Liver (tissue), 8 donors: ENCODE measurements at regions not wholly inside any gene's neighbourhood (a gene's known extent, or its start where the extent isn't known, plus 50 kb on each side); places are given as distances from the start of the nearest gene placed in this dataset.

Source experiments
- DNase-seq: peaks from one replicate; pipeline ENCODE4 v3.0.0-alpha.2; 2017; ENCODE audit warnings: low spot score
- H3K27ac ChIP-seq, 2 donors: one replicate each; pipeline ENCODE4 v1.7.0; 2013; ENCODE audit warnings: inconsistent platforms in 2 of 2, low read length in 2 of 2, control low read depth in 1 of 2, low read depth in 1 of 2, mild to moderate bottlenecking in 1 of 2
- H3K27me3 ChIP-seq, 4 donors: one replicate each; pipeline versions ENCODE4 v1.6.1 to v1.7.0; 2013; ENCODE audit warnings: low read length in 3 of 4, inconsistent platforms in 1 of 4, mild to moderate bottlenecking in 1 of 4, moderate library complexity in 1 of 4; ENCODE audit not compliant: control insufficient read depth in 4 of 4, insufficient read depth in 4 of 4
- H3K36me3 ChIP-seq, 4 donors: one replicate each; pipeline versions ENCODE4 v1.6.1 to v1.7.0; 2013; ENCODE audit warnings: low read length in 3 of 4, mild to moderate bottlenecking in 3 of 4, low read depth in 1 of 4, moderate library complexity in 1 of 4; ENCODE audit not compliant: control insufficient read depth in 4 of 4, insufficient read depth in 3 of 4
- H3K4me1 ChIP-seq, 4 donors: one replicate each; pipeline versions ENCODE4 v1.6.1 to v1.7.0; 2013; ENCODE audit warnings: low read length in 3 of 4, mild to moderate bottlenecking in 3 of 4, moderate library complexity in 1 of 4; ENCODE audit not compliant: control insufficient read depth in 4 of 4, insufficient read depth in 4 of 4
- H3K4me3 ChIP-seq, 3 donors: one replicate each; pipeline versions ENCODE4 v1.6.1 to v1.7.0; 2013; ENCODE audit warnings: low read length in 3 of 3, control low read depth in 1 of 3, low read depth in 1 of 3, mild to moderate bottlenecking in 1 of 3
- H3K9ac ChIP-seq, 2 donors: one replicate each; pipeline ENCODE4 v1.7.0; 2013; ENCODE audit warnings: low read length in 2 of 2, mild to moderate bottlenecking in 2 of 2, moderate library complexity in 2 of 2, control low read depth in 1 of 2, low read depth in 1 of 2
- H3K9me3 ChIP-seq, 4 donors: one replicate each; pipeline versions ENCODE4 v1.6.1 to v1.7.0; 2013; ENCODE audit warnings: low read length in 3 of 4; ENCODE audit not compliant: control insufficient read depth in 4 of 4
- ATF3 ChIP-seq: IDR thresholded peaks from 2 replicates; pipeline ENCODE4 v1.6.1; 2016; ENCODE audit warnings: antibody characterized with exemption
- EGR1 ChIP-seq, 2 donors: IDR thresholded peaks; 2 replicates each; pipeline ENCODE4 v1.6.1; 2016 to 2018; ENCODE audit warnings: antibody characterized with exemption in 2 of 2, low read depth in 2 of 2
- FOXA1 ChIP-seq: IDR thresholded peaks from 2 replicates; pipeline ENCODE4 v1.6.1; 2016; ENCODE audit warnings: antibody characterized with exemption
- FOXA2 ChIP-seq: IDR thresholded peaks from 2 replicates; pipeline ENCODE4 v1.6.1; 2016; ENCODE audit warnings: antibody characterized with exemption
- GABPA ChIP-seq, 2 donors: IDR thresholded peaks in 1 of 2; conservative IDR thresholded peaks in 1 of 2; 2 replicates each; pipeline ENCODE4 v1.6.1; 2016; ENCODE audit warnings: antibody characterized with exemption in 2 of 2, mild to moderate bottlenecking in 1 of 2, moderate library complexity in 1 of 2
- HNF4A ChIP-seq, 2 donors: conservative IDR thresholded peaks; 2 replicates each; pipeline ENCODE4 v1.6.1; 2016; ENCODE audit warnings: antibody characterized with exemption in 2 of 2, mild to moderate bottlenecking in 2 of 2
- HNF4G ChIP-seq: IDR thresholded peaks from 2 replicates; pipeline ENCODE4 v1.6.1; 2016; ENCODE audit warnings: antibody characterized with exemption
- JUND ChIP-seq, 2 donors: IDR thresholded peaks; 2 replicates each; pipeline ENCODE4 v1.6.1; 2016; ENCODE audit warnings: antibody characterized with exemption in 2 of 2
- MAX ChIP-seq: IDR thresholded peaks from 2 replicates; pipeline ENCODE4 v1.6.1; 2016; ENCODE audit warnings: antibody characterized with exemption
- NR2F2 ChIP-seq: IDR thresholded peaks from 2 replicates; pipeline ENCODE4 v1.6.1; 2016; ENCODE audit warnings: antibody characterized with exemption
- RAD21 ChIP-seq, 2 donors: IDR thresholded peaks; 2 replicates each; pipeline ENCODE4 v1.6.1; 2016; ENCODE audit warnings: antibody characterized with exemption in 2 of 2, mild to moderate bottlenecking in 2 of 2
- RXRA ChIP-seq, 2 donors: IDR thresholded peaks; 2 replicates each; pipeline ENCODE4 v1.6.1; 2017 to 2018; ENCODE audit warnings: antibody characterized with exemption in 2 of 2, mild to moderate bottlenecking in 1 of 2
- SP1 ChIP-seq: IDR thresholded peaks from 2 replicates; pipeline ENCODE4 v1.6.1; 2018; ENCODE audit warnings: antibody characterized with exemption, mild to moderate bottlenecking
- TAF1 ChIP-seq: conservative IDR thresholded peaks from 2 replicates; pipeline ENCODE4 v1.6.1; 2016; ENCODE audit warnings: antibody characterized with exemption, mild to moderate bottlenecking
- YY1 ChIP-seq: IDR thresholded peaks from 2 replicates; pipeline ENCODE4 v1.6.1; 2016; ENCODE audit warnings: antibody characterized with exemption, mild to moderate bottlenecking
- WGBS: extraction: QIAGEN DNeasy Blood & Tissue Kit; methylation state at CpG from one replicate; pipeline ENCODE4 v1.1.7; 2013; 5-methylcytosine and 5-hydroxymethylcytosine counted together
- TF ChIP-seq, protein P1 (sequence below): IDR thresholded peaks from 2 replicates; pipeline ENCODE4 v1.6.1; 2016; ENCODE audit warnings: antibody characterized with exemption
- TF ChIP-seq, protein P2 (sequence below): fragments of 150-350 bp; IDR thresholded peaks from 2 replicates; pipeline ENCODE4 v1.5.1; 2017; ENCODE audit warnings: improper control_type of control experiment, low read depth, low read length; ENCODE audit not compliant: missing input control
- TF ChIP-seq, protein P3 (sequence below): IDR thresholded peaks from 2 replicates; pipeline ENCODE4 v1.6.1; 2016; ENCODE audit warnings: antibody characterized with exemption, mild to moderate bottlenecking
- donor health status: healthy.
- donor health status: healthy.
- donor health status: healthy.
- donor health status: healthy.
- donor health status: healthy.

GRCh38 chr4:186789651-186790050, 66.0 kb upstream of the FAT1 start:
- no peak overlapping the region for H3K4me3 ChIP-seq
- H3K9ac ChIP-seq = no peak overlapping the region
- no peaks in the 10 kb centered on the region for H3K27me3 ChIP-seq
- no peak overlapping the region for H3K27ac ChIP-seq
- WGBS = 93% methylated on average over 3 of the region's 3 CpGs
- H3K36me3 ChIP-seq = no peaks in the 10 kb centered on the region
- no peak for DNase-seq
- no peaks in the 10 kb centered on the region for H3K9me3 ChIP-seq
- H3K4me1 ChIP-seq = peaks cover 0 to 6% (median 3%) of the 10 kb centered on the region in 4 donors
- TF ChIP-seq RAD21 (IDR thresholded peaks at IDR 0.05) (no peak), FOXA1 (no peak), SP1 (no peak), FOXA2 (no peak), MAX (no peak), RXRA (IDR thresholded peaks at IDR 0.05) (no peak), EGR1 (IDR thresholded peaks at IDR 0.05; ENCODE audit: low read depth in 2 of 2) (no peak)
- TF ChIP-seq, protein P1, sequence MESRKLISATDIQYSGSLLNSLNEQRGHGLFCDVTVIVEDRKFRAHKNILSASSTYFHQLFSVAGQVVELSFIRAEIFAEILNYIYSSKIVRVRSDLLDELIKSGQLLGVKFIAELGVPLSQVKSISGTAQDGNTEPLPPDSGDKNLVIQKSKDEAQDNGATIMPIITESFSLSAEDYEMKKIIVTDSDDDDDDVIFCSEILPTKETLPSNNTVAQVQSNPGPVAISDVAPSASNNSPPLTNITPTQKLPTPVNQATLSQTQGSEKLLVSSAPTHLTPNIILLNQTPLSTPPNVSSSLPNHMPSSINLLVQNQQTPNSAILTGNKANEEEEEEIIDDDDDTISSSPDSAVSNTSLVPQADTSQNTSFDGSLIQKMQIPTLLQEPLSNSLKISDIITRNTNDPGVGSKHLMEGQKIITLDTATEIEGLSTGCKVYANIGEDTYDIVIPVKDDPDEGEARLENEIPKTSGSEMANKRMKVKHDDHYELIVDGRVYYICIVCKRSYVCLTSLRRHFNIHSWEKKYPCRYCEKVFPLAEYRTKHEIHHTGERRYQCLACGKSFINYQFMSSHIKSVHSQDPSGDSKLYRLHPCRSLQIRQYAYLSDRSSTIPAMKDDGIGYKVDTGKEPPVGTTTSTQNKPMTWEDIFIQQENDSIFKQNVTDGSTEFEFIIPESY = no peak
- TF ChIP-seq, protein P2, sequence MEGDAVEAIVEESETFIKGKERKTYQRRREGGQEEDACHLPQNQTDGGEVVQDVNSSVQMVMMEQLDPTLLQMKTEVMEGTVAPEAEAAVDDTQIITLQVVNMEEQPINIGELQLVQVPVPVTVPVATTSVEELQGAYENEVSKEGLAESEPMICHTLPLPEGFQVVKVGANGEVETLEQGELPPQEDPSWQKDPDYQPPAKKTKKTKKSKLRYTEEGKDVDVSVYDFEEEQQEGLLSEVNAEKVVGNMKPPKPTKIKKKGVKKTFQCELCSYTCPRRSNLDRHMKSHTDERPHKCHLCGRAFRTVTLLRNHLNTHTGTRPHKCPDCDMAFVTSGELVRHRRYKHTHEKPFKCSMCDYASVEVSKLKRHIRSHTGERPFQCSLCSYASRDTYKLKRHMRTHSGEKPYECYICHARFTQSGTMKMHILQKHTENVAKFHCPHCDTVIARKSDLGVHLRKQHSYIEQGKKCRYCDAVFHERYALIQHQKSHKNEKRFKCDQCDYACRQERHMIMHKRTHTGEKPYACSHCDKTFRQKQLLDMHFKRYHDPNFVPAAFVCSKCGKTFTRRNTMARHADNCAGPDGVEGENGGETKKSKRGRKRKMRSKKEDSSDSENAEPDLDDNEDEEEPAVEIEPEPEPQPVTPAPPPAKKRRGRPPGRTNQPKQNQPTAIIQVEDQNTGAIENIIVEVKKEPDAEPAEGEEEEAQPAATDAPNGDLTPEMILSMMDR = no peak

DNA sequence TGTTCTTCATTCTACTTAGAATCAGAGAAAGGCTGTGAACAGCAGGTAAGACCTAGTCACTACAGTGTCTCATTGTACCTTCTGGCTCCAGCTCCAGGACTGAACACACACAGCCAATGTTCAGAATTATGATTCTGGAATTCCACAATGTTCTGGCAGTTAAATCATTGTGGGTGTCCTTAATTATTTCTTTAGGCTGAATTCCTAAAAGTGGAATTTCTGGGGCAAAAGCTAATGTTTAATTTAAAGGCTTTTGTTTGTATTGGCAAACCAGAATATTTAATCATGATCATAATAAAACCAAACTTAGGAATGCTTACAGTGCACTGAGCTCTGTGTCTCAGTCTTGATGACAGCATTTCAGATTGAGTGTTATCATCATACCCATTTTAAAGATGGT, 67.0 kb upstream of the FAT1 start:
- H3K9ac ChIP-seq = no peak overlapping the region
- H3K27me3 ChIP-seq = no peaks in the 10 kb centered on the region
- no peaks in the 10 kb centered on the region for H3K9me3 ChIP-seq
- no peaks in the 10 kb centered on the region for H3K36me3 ChIP-seq
- DNase-seq = no peak
- peaks cover 0 to 6% (median 3%) of the 10 kb centered on the region in 4 donors for H3K4me1 ChIP-seq
- no peak overlapping the region for H3K27ac ChIP-seq
- H3K4me3 ChIP-seq = no peak overlapping the region
- TF ChIP-seq HNF4A (conservative IDR thresholded peaks at IDR 0.05) (no peak), FOXA1 (no peak), GABPA (IDR thresholded peaks at IDR 0.05 in 1 of 2, conservative IDR thresholded peaks at IDR 0.05 in 1 of 2) (no peak), RXRA (IDR thresholded peaks at IDR 0.05) (no peak), YY1 (no peak), MAX (no peak), HNF4G (no peak), JUND (IDR thresholded peaks at IDR 0.05) (no peak), EGR1 (IDR thresholded peaks at IDR 0.05; ENCODE audit: low read depth in 2 of 2) (no peak), RAD21 (IDR thresholded peaks at IDR 0.05) (no peak), ATF3 (no peak), SP1 (no peak), NR2F2 (no peak), TAF1 (no peak), FOXA2 (no peak)
- TF ChIP-seq, protein P1 = no peak
- TF ChIP-seq, protein P3, sequence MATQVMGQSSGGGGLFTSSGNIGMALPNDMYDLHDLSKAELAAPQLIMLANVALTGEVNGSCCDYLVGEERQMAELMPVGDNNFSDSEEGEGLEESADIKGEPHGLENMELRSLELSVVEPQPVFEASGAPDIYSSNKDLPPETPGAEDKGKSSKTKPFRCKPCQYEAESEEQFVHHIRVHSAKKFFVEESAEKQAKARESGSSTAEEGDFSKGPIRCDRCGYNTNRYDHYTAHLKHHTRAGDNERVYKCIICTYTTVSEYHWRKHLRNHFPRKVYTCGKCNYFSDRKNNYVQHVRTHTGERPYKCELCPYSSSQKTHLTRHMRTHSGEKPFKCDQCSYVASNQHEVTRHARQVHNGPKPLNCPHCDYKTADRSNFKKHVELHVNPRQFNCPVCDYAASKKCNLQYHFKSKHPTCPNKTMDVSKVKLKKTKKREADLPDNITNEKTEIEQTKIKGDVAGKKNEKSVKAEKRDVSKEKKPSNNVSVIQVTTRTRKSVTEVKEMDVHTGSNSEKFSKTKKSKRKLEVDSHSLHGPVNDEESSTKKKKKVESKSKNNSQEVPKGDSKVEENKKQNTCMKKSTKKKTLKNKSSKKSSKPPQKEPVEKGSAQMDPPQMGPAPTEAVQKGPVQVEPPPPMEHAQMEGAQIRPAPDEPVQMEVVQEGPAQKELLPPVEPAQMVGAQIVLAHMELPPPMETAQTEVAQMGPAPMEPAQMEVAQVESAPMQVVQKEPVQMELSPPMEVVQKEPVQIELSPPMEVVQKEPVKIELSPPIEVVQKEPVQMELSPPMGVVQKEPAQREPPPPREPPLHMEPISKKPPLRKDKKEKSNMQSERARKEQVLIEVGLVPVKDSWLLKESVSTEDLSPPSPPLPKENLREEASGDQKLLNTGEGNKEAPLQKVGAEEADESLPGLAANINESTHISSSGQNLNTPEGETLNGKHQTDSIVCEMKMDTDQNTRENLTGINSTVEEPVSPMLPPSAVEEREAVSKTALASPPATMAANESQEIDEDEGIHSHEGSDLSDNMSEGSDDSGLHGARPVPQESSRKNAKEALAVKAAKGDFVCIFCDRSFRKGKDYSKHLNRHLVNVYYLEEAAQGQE = no peak
- TF ChIP-seq, protein P2 = no peak
